RWPE1 (cell line): ENCODE measurements at regions not wholly inside any gene's neighbourhood (a gene's known extent, or its start where the extent isn't known, plus 50 kb on each side); places are given as distances from the start of the nearest gene placed in this dataset.
"Not testable (repeated sequence)": the region's sequence is repeated elsewhere in the genome, so short reads cannot be mapped to it uniquely, and the experiment has no call there.

ENCODE experiments used
- CTCF ChIA-PET: fragments of 350-600 bp; sonication (Branson Sonifier 250); formaldehyde crosslinking; extraction: SDS; loops from one replicate; lab custom pipeline; 2021; lab: Yijun Ruan, JAX
- POLR2A ChIA-PET: fragments of 400-600 bp; formaldehyde crosslinking; extraction: SDS; loops from one replicate; lab custom pipeline; 2020; ENCODE audit warnings: antibody characterized with exemption; ENCODE audit not compliant: low non-redundant PET; lab: Yijun Ruan, JAX
- DNase-seq: peaks from one replicate; pipeline ENCODE4 v3.0.0; 2012; ENCODE audit warnings: low spot score
- H3K27ac ChIP-seq: fragments of 450-650 bp; 2 replicates; pipeline ENCODE4 v1.5.1; 2017
- CTCF ChIP-seq: fragments of 450-650 bp; conservative IDR thresholded peaks from 2 replicates; pipeline ENCODE4 v1.5.1; 2017; ENCODE audit warnings: low read depth, mild to moderate bottlenecking

- ChIA-PET CTCF (no interaction called here), POLR2A (no interaction called here)
- TF ChIP-seq CTCF = no peak
- DNase-seq = no peak
- H3K27ac ChIP-seq = no peak overlapping the region
Observed at GRCh38 chr3:35263477-35263876, 375.8 kb upstream of the ARPP21 start.

- CTCF ChIA-PET, POLR2A ChIA-PET, H3K27ac ChIP-seq, DNase-seq: not testable (repeated sequence)
Observed at GRCh38 chr3:35266065-35266464, 373.3 kb upstream of the ARPP21 start.

GRCh38 chr3:35275768-35276167, 363.6 kb upstream of the ARPP21 start:
- ChIA-PET POLR2A (no interaction called here), CTCF (interaction anchor here (0.6 kb wide), 1 partner anchor 1439 kb away, joined by 4 read pairs; no protein-coding TSS in a partner anchor)
- no peak for DNase-seq
- H3K27ac ChIP-seq = no peak overlapping the region
- TF ChIP-seq CTCF = no peak

GRCh38 chr3:35276568-35276967, 362.8 kb upstream of the ARPP21 start:
- CTCF ChIA-PET = no interaction called here
- POLR2A ChIA-PET = no interaction called here
- no peak for DNase-seq
- H3K27ac ChIP-seq = no peak overlapping the region
- TF ChIP-seq CTCF = no peak

GRCh38 chr3:35291471-35292236, 347.7 kb upstream of the ARPP21 start:
- ChIA-PET POLR2A (no interaction called here), CTCF (no interaction called here)
- TF ChIP-seq CTCF = no peak
- H3K27ac ChIP-seq = no peak overlapping the region
- DNase-seq = no peak

- no peak overlapping the region for H3K27ac ChIP-seq
- ChIA-PET POLR2A (no interaction called here), CTCF (no interaction called here)
- no peak for DNase-seq
- TF ChIP-seq CTCF = no peak
Observed at GRCh38 chr3:35292568-35292967, 346.8 kb upstream of the ARPP21 start.

GRCh38 chr3:35295906-35296305, 343.4 kb upstream of the ARPP21 start:
- ChIA-PET POLR2A (no interaction called here), CTCF (no interaction called here)
- no peak overlapping the region for H3K27ac ChIP-seq
- DNase-seq = no peak
- no peak for TF ChIP-seq CTCF
